AG20443 (cell line): ENCODE measurements at regions not wholly inside any gene's neighbourhood (a gene's known extent, or its start where the extent isn't known, plus 50 kb on each side); places are given as distances from the start of the nearest gene placed in this dataset.

Experiments
- DNase-seq: peaks from one replicate; pipeline ENCODE4 v3.0.0; 2012; ENCODE audit warnings: low spot score, mixed read lengths

DNA sequence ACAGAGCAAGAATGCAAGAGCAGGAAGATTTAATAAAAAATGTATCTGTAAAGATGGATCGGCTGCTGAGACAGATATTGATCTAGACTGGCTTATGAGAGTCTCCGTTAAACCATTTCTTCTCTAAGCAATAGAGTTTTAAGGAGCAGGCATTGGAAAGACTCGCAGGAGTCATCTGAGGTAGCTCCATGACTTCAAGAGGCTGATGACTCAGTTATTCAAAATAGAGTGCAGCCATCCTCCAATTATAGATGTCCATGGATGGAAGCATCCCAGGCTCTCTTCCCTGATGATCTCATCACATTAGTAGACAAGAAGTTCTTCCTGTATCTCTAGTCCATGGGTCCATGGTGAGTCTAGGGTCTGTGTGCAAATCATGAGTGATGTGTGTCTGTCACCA lies 638.3 kb upstream of the TMEM132C start:
- DNase-seq, result peak; percentile 36

- DNase-seq, result no peak
Observed at GRCh38 chr12:127629066-127629820, 637.7 kb upstream of the TMEM132C start.

DNA sequence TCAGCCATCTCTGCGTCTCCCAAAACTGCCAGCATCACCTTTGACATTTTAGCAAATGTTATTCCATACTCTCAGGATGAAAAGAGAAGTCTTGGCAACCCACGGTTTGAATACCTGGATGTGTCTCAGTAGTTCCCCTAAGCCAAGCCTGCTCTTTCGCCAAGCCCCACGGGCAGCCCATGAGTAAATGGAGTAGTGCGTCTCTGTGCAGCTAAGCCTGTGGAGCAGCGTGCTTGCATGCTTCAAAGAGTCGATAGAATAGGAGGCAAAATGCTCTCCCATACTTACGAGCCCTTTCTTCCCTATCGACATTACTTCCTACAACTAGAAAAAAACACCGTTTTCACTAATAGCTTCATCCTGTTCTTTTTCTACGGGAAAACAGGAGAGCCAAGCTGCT lies 634.5 kb upstream of the TMEM132C start:
- no peak for DNase-seq

GRCh38 chr12:127635838-127636237 lies 631.1 kb upstream of the TMEM132C start:
- DNase-seq, result no peak

DNA sequence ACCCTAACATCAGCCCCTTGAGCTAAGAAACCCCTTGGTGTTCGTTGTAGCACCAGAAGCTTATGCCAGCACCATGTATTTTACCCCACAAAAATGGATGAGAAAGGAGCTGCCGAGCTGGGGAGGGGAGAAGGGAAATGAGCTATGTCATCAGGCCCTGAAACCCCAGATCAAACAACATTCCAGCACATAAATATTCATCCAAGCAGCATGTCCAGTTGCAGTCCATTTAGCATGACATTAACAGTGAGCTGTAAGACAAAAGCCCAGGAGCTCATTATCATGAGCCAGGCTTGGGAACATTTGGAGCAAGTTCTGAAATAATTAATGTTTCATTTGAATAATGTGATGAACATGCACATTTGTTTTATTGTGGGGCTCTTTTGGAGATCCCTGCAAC lies 630.1 kb upstream of the TMEM132C start:
- no peak for DNase-seq

DNA sequence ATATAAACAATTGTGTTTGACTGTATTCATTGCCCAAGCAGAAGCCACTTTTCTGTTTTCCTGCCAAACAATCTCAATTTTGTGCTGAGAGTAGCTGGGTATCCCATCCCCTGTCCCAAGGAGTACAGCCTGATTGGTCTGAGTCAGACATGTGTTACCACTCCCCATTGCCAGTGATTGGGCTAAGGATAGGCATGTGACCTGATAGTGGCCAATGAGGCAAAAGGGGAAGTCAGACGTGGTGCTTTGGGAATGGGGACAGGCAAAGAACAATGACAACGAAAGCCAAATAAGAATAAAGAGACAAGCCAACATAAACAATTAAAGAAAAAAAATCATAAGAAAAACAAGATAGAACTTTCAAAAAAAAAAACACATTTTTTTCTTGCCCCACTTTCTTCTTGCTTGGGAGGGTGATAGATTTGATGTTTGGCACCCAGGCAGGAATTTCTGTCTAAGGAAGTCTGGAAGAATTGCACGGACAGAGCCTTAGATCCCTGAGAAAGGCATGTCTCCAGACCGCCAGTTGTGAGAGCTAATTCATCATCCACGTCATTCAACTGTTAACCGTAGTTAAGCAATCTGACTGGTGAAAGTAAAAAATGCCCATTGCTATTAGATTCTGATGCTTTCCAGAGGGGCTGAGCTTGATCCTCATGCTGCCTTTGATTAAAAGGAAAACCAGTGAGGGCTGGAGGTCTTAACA lies 626.6 kb upstream of the TMEM132C start:
- peak; percentile 25 for DNase-seq

DNA sequence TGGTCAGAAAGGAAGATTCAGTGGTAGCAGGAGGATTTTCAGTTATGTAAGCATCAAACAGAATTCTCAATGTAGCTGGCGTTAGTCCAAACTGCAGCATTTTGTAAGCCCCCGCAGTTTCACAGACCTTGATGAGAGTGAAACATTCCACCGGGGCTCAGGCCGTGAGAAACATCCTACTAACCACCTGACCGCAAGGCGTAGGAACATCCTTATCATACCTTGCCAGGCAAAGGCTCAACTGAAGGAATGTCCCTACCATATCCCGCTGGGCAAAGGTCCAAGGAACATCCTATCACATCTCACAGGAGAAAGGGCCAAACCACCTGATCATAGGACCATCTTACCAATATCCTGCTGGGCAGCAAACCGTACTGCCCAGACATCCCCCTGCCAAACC lies 624.8 kb upstream of the TMEM132C start:
- no peak for DNase-seq

DNA sequence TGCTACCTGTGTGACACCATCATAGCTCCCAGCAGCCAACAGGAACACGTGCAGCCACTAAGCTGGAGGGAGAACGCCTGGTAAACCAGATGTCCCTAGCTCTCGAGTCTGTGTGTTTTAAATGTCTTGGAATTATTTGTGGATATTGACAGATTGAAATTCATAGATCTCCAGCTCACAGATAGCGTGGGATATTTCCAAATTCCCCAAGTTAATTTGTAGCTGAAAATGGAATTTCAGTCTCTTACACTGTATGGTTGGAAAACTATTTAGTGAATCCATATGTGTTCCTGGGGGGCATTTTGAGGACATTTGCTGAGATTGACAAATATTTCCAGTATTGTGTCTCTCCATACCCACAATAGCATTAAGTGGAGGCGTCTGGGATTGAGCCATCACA lies 618.6 kb upstream of the TMEM132C start:
- no peak for DNase-seq

- DNase-seq, result no peak
Observed at GRCh38 chr12:127649961-127650360, 617.0 kb upstream of the TMEM132C start.

DNA sequence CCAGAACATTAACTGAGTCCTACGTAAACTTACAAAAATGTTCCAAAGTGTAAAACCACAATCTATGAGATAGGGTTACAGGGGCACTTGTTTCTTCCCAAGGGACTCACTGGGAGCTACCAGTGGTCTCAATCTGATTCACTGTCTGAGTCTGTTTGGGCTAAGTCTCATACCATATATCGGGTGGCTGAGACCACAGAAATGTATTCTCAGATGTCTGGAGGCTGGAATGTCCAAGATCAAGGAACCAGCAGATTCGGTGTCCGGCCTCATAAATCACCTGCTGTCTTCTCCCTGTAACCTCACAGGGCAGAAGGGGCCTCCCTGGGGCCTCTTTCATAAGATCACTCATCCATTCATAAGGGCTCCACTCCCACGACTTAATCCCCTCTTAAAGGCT lies 616.3 kb upstream of the TMEM132C start:
- no peak for DNase-seq

DNA sequence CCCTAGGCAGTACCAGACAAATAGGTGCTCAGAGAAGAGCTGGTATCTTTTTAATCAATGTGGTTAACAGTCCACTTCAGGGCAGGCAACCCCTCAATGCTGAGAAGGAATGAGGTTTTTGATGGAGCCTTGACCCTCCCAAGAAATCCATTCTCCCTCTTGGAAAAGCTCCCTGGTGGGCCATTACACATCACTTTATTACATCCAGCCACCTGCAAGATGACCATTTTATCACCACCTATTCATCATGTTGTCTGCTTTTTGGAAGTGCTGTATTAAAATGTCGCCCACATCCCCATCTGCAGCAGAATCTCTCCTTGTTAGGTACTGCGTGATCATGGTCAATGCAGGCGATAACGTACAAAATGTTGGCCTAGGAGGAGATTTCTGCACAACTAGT lies 614.7 kb upstream of the TMEM132C start:
- no peak for DNase-seq

GRCh38 chr12:127654383-127654985 lies 612.5 kb upstream of the TMEM132C start:
- DNase-seq, result no peak

GRCh38 chr12:127655691-127656090 lies 611.3 kb upstream of the TMEM132C start:
- peak; percentile 23 for DNase-seq

DNA sequence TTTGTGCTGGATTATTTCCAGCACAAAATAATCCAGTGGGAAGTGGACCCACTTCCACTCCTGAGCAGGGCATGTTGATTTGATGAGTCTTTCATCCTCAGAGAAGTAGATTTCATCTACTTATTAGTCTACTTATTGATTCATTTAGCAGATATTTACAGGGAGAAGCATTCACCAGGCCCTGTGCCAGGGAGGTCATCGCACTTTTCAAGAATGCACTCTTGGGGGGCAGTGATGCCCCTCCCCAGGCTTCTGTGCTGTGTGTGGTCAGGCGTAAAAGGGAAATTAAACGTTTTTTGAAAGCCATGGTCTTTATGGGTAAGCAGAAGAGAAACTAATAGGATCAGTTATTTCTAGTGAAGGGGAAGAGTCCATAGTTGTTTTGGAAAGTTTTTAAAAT lies 610.7 kb upstream of the TMEM132C start:
- DNase-seq, result no peak

- DNase-seq, result no peak
Observed at GRCh38 chr12:127657036-127657435, 609.9 kb upstream of the TMEM132C start.

DNA sequence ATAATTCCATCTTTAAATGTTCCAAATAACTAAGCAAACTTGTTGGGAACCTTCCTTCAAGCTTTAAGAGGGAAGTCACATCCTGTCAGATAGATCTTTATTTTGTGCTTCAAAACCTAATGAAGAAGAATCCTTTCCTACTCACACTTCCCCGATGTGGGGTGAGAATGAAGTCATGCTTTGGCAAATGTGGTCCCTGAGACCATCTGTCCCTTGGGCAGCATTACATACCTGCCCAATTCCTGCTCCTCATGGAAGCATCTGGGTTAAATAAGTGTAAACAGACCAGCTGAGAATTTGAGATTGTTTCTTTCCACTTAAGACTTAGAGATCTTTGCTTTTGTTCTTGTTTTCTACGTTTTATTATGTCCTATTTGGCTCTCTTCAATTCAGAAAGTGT lies 606.0 kb upstream of the TMEM132C start:
- DNase-seq, result no peak

DNA sequence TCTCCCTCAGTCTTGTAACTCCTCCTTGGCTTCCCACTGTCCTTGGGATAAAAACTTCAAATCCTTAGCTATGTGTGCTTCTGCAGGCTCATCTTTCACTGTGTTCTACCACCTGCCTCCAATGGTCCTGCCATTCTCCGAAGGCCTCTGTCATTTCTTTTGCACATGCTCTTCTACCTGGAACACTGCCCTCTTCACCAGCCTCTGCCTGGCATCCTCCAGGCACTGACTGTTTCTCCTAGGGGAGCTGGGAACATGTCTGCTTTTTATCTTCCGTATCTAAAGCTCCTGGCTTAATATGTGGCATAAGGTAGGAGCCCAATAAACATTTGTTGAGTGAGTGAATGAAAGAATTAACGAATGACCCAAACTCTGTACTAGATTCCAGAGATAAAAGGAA lies 603.3 kb upstream of the TMEM132C start:
- no peak for DNase-seq

- no peak for DNase-seq
Observed at GRCh38 chr12:127664901-127665300, 602.1 kb upstream of the TMEM132C start.

GRCh38 chr12:127667131-127667685 lies 599.8 kb upstream of the TMEM132C start:
- no peak for DNase-seq

DNA sequence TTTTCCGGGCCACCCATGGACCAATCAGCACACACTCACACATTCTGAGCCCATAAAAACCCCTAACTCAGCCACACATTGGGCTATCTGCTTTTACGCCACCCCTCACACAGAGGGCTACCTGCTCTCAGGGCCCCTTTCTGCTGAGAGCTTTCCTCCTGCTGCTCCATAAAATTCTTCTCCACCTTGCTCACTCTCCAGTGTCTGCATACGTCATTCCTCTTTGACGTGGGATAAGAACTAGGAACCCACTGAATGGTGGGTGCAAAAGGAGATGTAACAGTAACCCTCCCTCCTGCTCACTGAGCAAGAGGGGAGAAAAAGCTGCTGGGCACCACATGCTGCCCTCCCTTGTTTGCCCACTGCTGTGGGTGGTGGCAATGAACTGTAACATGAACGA lies 596.7 kb upstream of the TMEM132C start:
- DNase-seq, result no peak

DNA sequence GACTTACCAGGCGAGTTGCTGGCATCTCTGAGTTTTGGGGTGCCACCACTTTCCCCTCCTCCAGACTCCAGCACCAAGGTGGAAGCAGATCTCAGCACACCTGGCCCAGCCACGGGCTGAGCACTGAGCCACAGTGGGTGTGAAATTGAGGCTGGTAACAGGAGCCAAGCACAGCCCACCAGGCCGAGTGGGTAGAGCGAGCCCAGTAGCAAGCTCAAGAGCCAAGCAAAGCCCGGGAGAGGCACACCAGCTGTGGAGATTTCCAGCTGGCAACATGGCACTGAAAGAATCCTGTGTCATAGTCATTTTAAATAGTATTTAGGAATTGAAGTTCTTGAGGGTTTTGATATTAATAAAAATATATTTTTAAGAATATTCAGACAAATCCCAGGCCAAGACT lies 596.2 kb upstream of the TMEM132C start:
- no peak for DNase-seq

DNA sequence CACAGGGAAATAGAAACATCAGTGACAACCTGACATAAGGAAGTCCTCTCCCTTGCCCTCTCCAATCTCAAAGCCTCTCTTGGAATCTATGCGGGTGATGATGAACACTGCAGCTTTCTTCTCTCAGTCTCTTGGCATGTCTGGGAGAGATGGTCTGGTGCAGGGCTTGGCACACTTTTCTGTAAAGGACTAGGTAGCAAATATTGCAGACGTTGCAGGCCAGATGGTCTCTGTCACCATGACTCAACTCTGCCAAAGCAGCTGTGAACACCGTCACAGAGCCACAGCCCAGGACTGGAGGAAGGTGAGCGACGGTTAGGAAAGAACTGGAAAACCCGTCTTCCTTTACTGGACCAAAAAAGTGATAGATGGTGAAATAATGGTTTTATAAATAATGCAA lies 591.0 kb upstream of the TMEM132C start:
- no peak for DNase-seq

DNA sequence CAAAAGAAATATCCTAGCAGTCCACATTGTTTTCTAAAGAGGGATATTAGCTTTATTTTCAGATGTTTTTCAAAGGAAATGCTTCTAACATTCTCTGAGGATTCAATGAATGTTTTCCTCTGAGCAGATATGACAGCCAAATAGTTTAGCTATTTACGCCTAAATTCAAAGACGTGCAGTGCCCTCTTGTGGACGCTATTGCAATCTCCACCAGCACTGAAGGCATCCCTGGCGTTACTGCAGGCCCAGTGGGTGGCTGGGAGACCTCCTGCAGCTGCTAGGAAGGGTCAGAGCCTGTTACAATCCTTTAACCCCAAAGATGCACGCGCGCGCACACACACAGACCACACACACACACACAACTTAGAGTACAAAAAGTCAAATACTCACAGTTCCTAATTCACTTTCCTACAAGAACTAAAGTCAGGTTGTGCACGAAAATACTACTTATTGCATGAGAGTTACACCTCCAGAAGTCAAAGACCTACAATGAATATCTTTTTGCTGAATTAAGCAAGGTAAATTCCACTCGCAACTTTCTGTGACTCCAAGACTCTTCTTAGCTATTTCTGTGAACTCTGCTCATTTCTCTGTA lies 589.3 kb upstream of the TMEM132C start:
- peak; percentile 68 for DNase-seq
